ENCODE measurements at regions not wholly inside any gene's neighbourhood (a gene's known extent, or its start where the extent isn't known, plus 50 kb on each side); places are given as distances from the start of the nearest gene placed in this dataset.

- DNase-seq (ENCODE audit: low spot score in 2 of 2) (no peak), ATAC-seq (no peak)
- no peaks in the 10 kb centered on the region for H3K36me3 Mint-ChIP-seq
Observed at GRCh38 chr13:22227895-22228294, 557.0 kb downstream of the FGF9 start.

GRCh38 chr13:22229916-22230315 is 559.0 kb downstream of the FGF9 start:
- peak overlapping the region in 1 of 2 donors; percentile 23 for H3K27ac Mint-ChIP-seq
- no peaks in the 10 kb centered on the region for H3K9me3 Mint-ChIP-seq
- ATAC-seq: no peak
- H3K36me3 Mint-ChIP-seq: no peaks in the 10 kb centered on the region
- no peak for DNase-seq (ENCODE audit: low spot score in 2 of 2)

More at GRCh38 chr13:22227895-22228294, 557.0 kb downstream of the FGF9 start:
- H3K9me3 Mint-ChIP-seq: no peaks in the 10 kb centered on the region
- no peak overlapping the region for H3K27ac Mint-ChIP-seq

- ATAC-seq (no peak), DNase-seq (ENCODE audit: low spot score in 2 of 2) (no peak)
- Mint-ChIP-seq H3K9me3 (no peaks in the 10 kb centered on the region), H3K27ac (no peak overlapping the region), H3K36me3 (no peaks in the 10 kb centered on the region)
Observed at GRCh38 chr13:22232186-22232585, 561.3 kb downstream of the FGF9 start.

GRCh38 chr13:22235285-22235949 is 564.5 kb downstream of the FGF9 start:
- no peak for DNase-seq (ENCODE audit: low spot score in 2 of 2)
- Mint-ChIP-seq H3K27ac (peak overlapping the region in 1 of 2 donors; percentile 26), H3K36me3 (no peaks in the 10 kb centered on the region), H3K9me3 (no peaks in the 10 kb centered on the region)
- ATAC-seq: peak; percentile 44 to 74

- peak overlapping the region in 1 of 2 donors; percentile 26 for H3K27ac Mint-ChIP-seq
- no peaks in the 10 kb centered on the region for H3K9me3 Mint-ChIP-seq
- no peak for ATAC-seq
- no peaks in the 10 kb centered on the region for H3K36me3 Mint-ChIP-seq
- no peak for DNase-seq (ENCODE audit: low spot score in 2 of 2)
Observed at GRCh38 chr13:22235950-22236290, 565.0 kb downstream of the FGF9 start.

- ATAC-seq (no peak), DNase-seq (ENCODE audit: low spot score in 2 of 2) (no peak)
- Mint-ChIP-seq H3K9me3 (peaks cover 0 to 4% of the 10 kb centered on the region in 2 donors), H3K27ac (no peak overlapping the region), H3K36me3 (no peaks in the 10 kb centered on the region)
Observed at GRCh38 chr13:22238269-22238668, 567.4 kb downstream of the FGF9 start.

- no peak overlapping the region for H3K27ac Mint-ChIP-seq
- ATAC-seq (no peak), DNase-seq (ENCODE audit: low spot score in 2 of 2) (no peak)
- H3K36me3 Mint-ChIP-seq: peaks cover 0 to 4% of the 10 kb centered on the region in 2 donors
- peaks cover 0 to 4% of the 10 kb centered on the region in 2 donors for H3K9me3 Mint-ChIP-seq
Observed at GRCh38 chr13:22240716-22241115, 569.8 kb downstream of the FGF9 start.

- H3K36me3 Mint-ChIP-seq: peaks cover 0 to 4% of the 10 kb centered on the region in 2 donors
- H3K27ac Mint-ChIP-seq: no peak overlapping the region
- peaks cover 4 to 5% of the 10 kb centered on the region in 2 donors for H3K9me3 Mint-ChIP-seq
- no peak for DNase-seq (ENCODE audit: low spot score in 2 of 2)
- ATAC-seq: no peak
Observed at GRCh38 chr13:22243469-22244163, 572.7 kb downstream of the FGF9 start.

GRCh38 chr13:22252281-22252830 is 581.5 kb downstream of the FGF9 start:
- peak overlapping the region in 1 of 2 donors; percentile 51 for H3K27ac Mint-ChIP-seq
- ATAC-seq (no peak), DNase-seq (ENCODE audit: low spot score in 2 of 2) (no peak)
- H3K9me3 Mint-ChIP-seq: peaks cover 0 to 5% of the 10 kb centered on the region in 2 donors
- no peaks in the 10 kb centered on the region for H3K36me3 Mint-ChIP-seq

GRCh38 chr13:22253107-22253506 is 582.2 kb downstream of the FGF9 start:
- DNase-seq (ENCODE audit: low spot score in 2 of 2) (no peak), ATAC-seq (no peak)
- H3K9me3 Mint-ChIP-seq: peaks cover 0 to 5% of the 10 kb centered on the region in 2 donors
- H3K36me3 Mint-ChIP-seq: no peaks in the 10 kb centered on the region
- no peak overlapping the region for H3K27ac Mint-ChIP-seq

- no peak for DNase-seq (ENCODE audit: low spot score in 2 of 2)
- peaks cover 0 to 6% of the 10 kb centered on the region in 2 donors for H3K36me3 Mint-ChIP-seq
- peaks cover 0 to 4% of the 10 kb centered on the region in 2 donors for H3K9me3 Mint-ChIP-seq
- H3K27ac Mint-ChIP-seq: no peak overlapping the region
- no peak for ATAC-seq
Observed at GRCh38 chr13:22256111-22256639, 585.3 kb downstream of the FGF9 start.

- Mint-ChIP-seq H3K27ac (no peak overlapping the region), H3K9me3 (peaks cover 0 to 4% of the 10 kb centered on the region in 2 donors), H3K36me3 (peaks cover 0 to 6% of the 10 kb centered on the region in 2 donors)
- ATAC-seq: no peak
- no peak for DNase-seq (ENCODE audit: low spot score in 2 of 2)
Observed at GRCh38 chr13:22262001-22262885, 591.4 kb downstream of the FGF9 start.

- no peak for DNase-seq (ENCODE audit: low spot score in 2 of 2)
- Mint-ChIP-seq H3K36me3 (peaks cover 0 to 6% of the 10 kb centered on the region in 2 donors), H3K9me3 (peaks cover 0 to 4% of the 10 kb centered on the region in 2 donors), H3K27ac (no peak overlapping the region)
- no peak for ATAC-seq
Observed at GRCh38 chr13:22263185-22263584, 592.3 kb downstream of the FGF9 start.

GRCh38 chr13:22265563-22265962 is 594.7 kb downstream of the FGF9 start:
- no peak overlapping the region for H3K27ac Mint-ChIP-seq
- ATAC-seq: no peak
- DNase-seq (ENCODE audit: low spot score in 2 of 2): no peak
- H3K36me3 Mint-ChIP-seq: no peaks in the 10 kb centered on the region
- no peaks in the 10 kb centered on the region for H3K9me3 Mint-ChIP-seq

GRCh38 chr13:22270881-22271280 is 600.0 kb downstream of the FGF9 start:
- Mint-ChIP-seq H3K9me3 (no peaks in the 10 kb centered on the region), H3K27ac (no peak overlapping the region), H3K36me3 (no peaks in the 10 kb centered on the region)
- no peak for DNase-seq (ENCODE audit: low spot score in 2 of 2)
- no peak for ATAC-seq

GRCh38 chr13:22271903-22272302 is 601.0 kb downstream of the FGF9 start:
- no peaks in the 10 kb centered on the region for H3K9me3 Mint-ChIP-seq
- ATAC-seq: no peak
- H3K36me3 Mint-ChIP-seq: no peaks in the 10 kb centered on the region
- no peak for DNase-seq (ENCODE audit: low spot score in 2 of 2)
- H3K27ac Mint-ChIP-seq: no peak overlapping the region

GRCh38 chr13:22275393-22275792 is 604.5 kb downstream of the FGF9 start:
- Mint-ChIP-seq H3K9me3 (no peaks in the 10 kb centered on the region), H3K36me3 (no peaks in the 10 kb centered on the region), H3K27ac (no peak overlapping the region)
- ATAC-seq (no peak), DNase-seq (ENCODE audit: low spot score in 2 of 2) (no peak)
